ENCODE measurements at regions not wholly inside any gene's neighbourhood (a gene's known extent, or its start where the extent isn't known, plus 50 kb on each side); places are given as distances from the start of the nearest gene placed in this dataset.

DNA sequence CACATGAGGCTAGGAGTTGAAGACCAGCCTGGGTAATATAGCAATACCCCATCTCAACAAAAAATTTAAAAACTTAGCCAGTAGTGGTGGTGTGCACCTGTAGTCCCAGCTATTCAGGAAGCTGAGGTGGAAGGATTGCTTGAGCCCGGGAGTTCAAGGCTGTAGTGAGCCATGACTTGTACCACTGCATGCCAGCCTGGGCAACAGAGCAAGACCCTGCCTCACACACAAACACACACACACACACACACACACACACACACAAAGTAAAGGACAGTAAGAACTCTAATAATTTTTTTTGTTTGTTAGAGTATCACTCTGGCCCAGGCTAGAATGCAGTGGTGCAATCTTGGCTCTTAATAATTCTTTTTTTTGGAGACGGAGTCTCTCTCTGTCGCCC lies 138.0 kb upstream of the SOD1 start:
- no peak for TF ChIP-seq MYC (IDR thresholded peaks at IDR 0.05; ENCODE audit: low read depth, low read length)
- TF ChIP-seq GATA2 (IDR thresholded peaks at IDR 0.05; ENCODE audit: insufficient read depth, insufficient read length, low read depth, low read length) = no peak
- no peak for TF ChIP-seq FOS (IDR thresholded peaks at IDR 0.05; ENCODE audit: borderline replicate concordance, insufficient read depth, low read length)
- no peak for TF ChIP-seq POLR2A (IDR thresholded peaks at IDR 0.05; ENCODE audit: low read depth, low read length)
- no peak for TF ChIP-seq POLR2AphosphoS5 (IDR thresholded peaks at IDR 0.05; ENCODE audit: insufficient read depth, low read depth, low read length)
- no peak for TF ChIP-seq MAX (IDR thresholded peaks at IDR 0.05; ENCODE audit: insufficient read depth, insufficient read length)
- no peak for TF ChIP-seq JUN (IDR thresholded peaks at IDR 0.05; ENCODE audit: borderline replicate concordance, insufficient read depth, insufficient read length, low read depth)
- no peak for TF ChIP-seq EZH2 (IDR thresholded peaks at IDR 0.05; ENCODE audit: borderline replicate concordance, low read depth, low read length, severe bottlenecking)
- no peak for TF ChIP-seq CTCF (IDR thresholded peaks at IDR 0.05; ENCODE audit: extremely low read depth in 1 of 2, insufficient read depth in 1 of 2, low read depth in 1 of 2, low read length in 2 of 2)
- no peak overlapping the region for H3K27ac ChIP-seq (ENCODE audit: insufficient read depth, low read depth, low read length)
- FAIRE-seq = no peak
- no peak overlapping the region for H3K9ac ChIP-seq (replicated peaks; ENCODE audit: extremely low read depth, insufficient read depth, low read length)
- H3K4me3 ChIP-seq (replicated peaks in 1 of 3; ENCODE audit: insufficient read depth in 1 of 3, low read depth in 1 of 3, low read length in 3 of 3) = no peak overlapping the region
- POLR2A ChIA-PET = no interaction called here
- H3K4me1 ChIP-seq (ENCODE audit: control insufficient read depth, extremely low read depth, insufficient read depth, low read length) = no peaks in the 10 kb centered on the region
- no peaks in the 10 kb centered on the region for H3K27me3 ChIP-seq (ENCODE audit: control insufficient read depth in 2 of 2, insufficient read depth in 2 of 2, low read length in 2 of 2)
- H3K4me2 ChIP-seq (ENCODE audit: insufficient read depth, low read length) = no peak overlapping the region
- H3K36me3 ChIP-seq (ENCODE audit: control insufficient read depth in 2 of 2, extremely low read depth in 1 of 2, insufficient read depth in 2 of 2, low read length in 2 of 2) = no peaks in the 10 kb centered on the region
- intact Hi-C loops (cut with micrococcal nuclease) (no loop called here), dilution Hi-C loops (cut with MboI; ENCODE audit: extremely low pct_ligation_motif_present, low sequenced_read_pairs) (no loop called here)
- no peaks in the 10 kb centered on the region for H3K9me3 ChIP-seq (replicated peaks; ENCODE audit: control insufficient read depth, insufficient read depth, low read length)
- H3K9me1 ChIP-seq (replicated peaks; ENCODE audit: control insufficient read depth, extremely low read depth, insufficient read depth, low read length) = no peaks in the 10 kb centered on the region
- CTCF ChIA-PET = no interaction called here
- no peaks in the 10 kb centered on the region for H4K20me1 ChIP-seq (replicated peaks; ENCODE audit: control insufficient read depth, extremely low read depth, insufficient read depth, low read length)
- no peaks in the 10 kb centered on the region for H3K79me2 ChIP-seq (ENCODE audit: control insufficient read depth, insufficient read depth, low read length)
- DNase-seq (ENCODE audit: low read depth, low spot score) = no peak
- no TSS peak for BruUV-seq (replicated peaks)
- H2AFZ ChIP-seq (ENCODE audit: low read depth, low read length) = no peak overlapping the region
